NCI-H510A treated with DMSO at 0.1 percent for 48 hours (cell line): ENCODE measurements at regions not wholly inside any gene's neighbourhood (a gene's known extent, or its start where the extent isn't known, plus 50 kb on each side); places are given as distances from the start of the nearest gene placed in this dataset.
"Not testable (repeated sequence)": the region's sequence is repeated elsewhere in the genome, so short reads cannot be mapped to it uniquely, and the experiment has no call there.

Experiments used
- DNase-seq: peaks from one replicate; lab custom pipeline; 2025; lab: John Stamatoyannopoulos, UW

DNA sequence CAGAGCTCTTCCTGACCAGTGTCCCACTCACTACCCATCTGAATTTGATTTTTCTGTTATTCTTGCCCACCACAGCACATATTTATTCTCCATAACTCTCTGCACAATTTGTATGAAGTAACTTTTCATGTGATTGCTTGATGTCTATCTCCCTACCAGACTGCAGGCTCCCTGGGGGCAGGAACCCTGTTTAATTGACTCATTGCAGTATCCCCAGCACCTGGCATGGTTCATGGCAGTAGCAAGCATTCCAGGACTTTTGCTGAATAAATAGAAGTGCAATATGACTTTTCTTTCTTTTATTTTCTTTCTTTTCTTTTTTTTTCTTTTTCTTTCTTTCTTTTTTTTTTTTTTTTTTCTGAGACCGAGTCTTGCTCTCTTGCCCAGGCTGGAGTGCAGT lies 88.7 kb upstream of the XPO1 start:
- no peak for DNase-seq

DNA sequence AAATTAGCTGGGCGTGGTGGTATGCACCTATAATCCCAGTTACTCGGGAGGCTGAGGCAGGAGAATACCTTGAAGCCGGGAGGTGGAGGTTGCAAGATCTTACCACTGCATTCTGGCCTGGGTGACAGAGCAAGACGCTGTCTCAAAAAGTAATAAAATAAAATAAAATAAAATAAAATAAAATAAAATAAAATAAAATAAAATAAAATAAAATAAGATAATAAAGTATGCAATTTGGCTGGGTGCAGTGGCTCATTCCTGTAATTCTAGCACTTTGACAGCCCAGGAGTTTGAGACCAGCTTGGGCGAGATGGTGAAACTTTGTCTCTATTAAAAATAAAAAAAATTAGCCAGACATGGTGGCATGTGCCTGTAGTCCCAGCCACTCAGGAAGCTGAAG lies 85.6 kb upstream of the XPO1 start:
- no peak for DNase-seq

DNA sequence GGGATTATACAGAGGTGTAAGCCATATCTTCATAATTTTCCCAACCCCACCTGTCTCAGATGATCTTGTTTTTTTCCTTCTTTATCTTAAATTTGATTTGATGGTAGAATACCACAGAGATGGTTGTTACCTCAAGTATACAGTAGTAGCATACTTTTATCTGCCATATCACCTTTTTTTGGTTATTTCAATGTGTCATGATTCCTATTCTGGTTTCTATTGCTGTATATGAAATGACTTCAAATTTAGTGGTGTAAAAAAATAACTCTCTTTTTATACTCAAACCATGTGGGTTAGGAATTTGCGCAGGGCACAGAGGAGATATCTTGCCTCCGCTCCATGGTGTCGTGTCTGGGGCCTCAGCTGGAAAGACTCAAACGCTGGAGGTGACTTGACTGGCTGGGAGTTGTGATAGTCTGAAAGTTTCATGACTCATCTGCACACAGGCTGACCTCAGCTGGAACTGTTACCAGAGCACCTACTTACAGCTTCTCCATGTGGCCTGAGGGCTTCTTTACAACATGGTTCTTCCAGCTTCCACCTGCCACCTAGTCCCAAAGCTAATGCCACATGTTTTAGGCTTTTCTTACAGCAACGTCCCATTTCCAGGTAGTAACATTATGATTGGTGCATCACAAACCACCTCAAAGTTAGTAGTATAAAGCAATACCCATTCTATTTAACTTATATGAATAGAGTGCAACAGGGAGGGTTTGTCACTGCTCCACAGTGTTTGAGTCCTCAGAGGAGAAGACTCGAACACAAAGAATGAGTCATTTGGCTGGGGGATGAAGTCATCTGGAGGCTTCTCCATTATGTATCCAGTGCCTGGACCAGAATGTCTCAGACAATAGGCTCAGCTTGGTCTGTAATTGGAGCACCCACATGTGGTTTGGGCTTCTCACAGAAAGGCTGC lies 82.3 kb upstream of the XPO1 start:
- DNase-seq = no peak

DNA sequence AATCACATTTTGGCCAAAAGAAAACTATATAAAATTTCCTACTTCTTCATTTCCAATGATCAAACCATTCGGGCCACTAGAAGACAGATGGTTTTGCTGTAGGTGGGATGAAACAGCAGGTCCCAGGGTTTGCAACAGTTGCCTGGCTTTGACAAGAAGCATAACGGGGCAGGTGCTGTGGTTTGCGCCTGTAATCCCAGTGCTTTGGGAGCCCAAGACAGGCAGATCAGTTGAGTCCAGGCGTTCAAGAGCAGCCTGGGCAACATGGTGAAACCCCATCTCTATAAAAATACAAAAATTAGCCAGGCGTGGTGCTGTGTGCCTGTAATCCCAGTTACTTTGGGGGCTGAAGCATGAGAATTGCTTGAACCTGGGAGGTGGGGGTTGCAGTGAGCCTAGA lies 81.4 kb upstream of the XPO1 start:
- no peak for DNase-seq

DNA sequence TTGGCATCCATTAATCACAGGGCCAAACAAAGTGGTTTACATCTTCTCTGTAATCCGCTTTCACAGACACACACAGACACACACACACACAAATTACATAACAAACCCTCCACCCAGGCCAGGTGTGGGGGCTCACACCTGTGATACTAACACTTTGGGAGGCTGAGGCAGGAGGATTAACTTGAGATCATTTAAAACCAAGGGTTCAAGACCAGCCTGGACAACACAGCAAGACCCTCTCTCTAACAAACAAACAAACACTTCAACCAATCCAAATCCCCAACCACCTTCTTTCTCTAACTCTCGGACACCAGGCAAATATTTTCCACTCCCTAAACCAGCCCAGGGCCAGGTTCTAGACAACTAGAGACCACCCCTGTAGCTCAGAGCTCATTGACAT lies 79.5 kb upstream of the XPO1 start:
- no peak for DNase-seq

DNA sequence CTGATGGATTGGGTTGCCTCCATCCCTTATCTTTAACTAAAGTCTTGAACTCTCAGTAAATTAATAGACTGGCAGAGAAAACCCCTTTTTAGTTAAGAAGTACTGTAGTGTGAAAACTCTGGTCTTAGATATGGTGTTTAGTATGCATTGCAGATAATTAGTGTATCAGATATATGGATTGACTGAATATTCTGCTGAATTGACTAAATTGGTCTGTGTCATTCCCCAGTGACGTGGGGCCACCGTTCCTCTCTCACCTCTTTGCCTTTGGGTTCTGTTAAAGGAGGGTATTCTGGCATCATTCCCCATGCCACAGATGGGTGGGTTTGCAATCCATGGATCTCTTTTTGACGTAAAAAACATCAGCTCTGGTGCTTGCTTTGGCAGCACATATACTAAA lies 67.1 kb upstream of the XPO1 start:
- DNase-seq = no peak

DNA sequence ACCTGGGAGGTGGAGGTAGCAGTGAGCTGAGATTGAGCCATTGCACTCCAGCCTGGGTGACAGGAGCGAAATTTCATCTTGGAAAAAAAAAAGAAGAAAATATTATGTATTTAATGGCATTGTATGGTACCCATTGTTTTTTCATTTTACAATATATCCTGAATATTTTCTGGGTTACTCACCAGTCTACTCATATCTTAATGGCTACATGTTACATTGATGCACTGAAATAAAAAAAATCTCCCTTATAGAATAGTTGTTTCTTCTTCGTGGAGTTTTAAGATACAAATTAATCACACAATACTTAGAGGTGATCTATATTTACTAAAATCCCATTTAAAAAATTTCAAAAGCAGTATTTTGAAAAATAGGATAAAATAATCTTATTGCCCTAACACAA lies 66.3 kb upstream of the XPO1 start:
- DNase-seq = no peak

DNA sequence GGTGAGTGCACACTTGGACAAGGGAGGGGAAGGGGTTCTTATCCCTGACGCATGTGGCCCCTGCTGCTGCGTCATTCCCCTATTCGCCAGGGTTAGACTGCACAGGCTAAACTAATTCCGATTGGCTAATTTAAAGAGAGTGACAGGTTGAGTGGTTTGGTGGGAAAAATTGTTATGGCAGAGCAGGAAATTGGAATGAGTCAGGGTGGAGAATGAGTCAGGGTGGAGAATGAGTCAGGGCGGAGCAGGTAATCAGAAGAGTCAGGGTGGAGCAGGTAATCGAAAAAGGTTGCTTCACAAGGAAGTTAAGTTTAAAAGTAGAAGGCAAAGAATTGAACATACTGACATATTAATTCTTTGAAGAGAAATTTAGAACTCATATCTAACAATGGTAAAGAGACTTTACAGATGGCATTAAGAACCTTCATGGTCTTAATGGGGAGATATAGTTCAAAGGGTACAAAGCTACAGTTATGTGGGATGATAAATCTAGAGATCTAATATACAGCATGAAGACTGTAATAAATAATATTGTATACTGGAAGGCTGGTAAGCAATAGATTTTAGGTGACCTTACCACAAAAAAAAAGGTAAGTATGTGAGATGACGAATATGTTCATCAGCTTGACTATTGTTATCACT lies 60.5 kb upstream of the XPO1 start:
- DNase-seq = not testable (repeated sequence)

DNA sequence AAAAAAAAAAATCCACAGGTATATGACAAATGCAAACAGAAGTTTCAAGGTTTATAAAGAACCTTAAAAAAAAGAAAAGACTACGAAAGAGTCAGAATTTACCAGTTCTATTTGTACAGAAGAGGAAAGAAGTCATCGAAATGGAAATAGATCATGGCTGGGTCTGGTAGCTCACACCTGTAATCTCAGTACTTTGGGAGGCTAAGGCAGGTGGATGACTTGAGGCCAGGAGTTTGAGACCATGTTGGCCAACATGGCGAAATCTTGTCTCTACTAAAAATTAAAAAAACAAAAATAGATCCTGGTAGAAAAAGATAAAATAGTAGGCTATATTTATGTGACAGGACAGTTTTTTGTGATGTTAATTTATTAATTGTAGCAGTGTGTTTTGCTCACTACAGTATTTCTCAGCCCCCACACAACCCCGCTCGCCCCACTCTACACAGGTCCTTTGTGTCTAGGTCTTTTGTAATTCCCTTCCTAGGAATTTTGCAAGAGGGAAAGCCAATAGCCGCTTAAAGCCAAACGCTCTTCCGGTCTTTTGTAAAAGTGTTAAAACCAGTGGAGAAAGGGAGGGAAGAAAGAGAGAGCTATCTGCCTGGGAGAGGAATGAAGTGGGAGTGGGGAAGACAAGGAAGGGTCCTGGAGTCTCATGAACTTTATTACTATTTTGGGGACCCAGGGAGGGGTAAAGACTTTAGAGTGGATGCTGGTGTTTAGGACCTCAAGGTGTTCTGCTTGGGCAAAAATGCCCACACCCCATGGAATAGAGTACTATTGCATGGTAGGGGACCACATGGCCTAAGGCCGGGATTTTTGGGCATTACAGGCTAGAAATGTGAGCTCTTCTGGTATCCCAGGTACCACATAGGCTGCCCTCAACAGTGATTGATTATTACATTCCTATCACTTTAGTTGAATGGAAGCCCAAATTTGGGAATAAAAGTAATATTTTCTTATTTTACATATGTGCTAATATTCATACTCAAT lies 59.4 kb upstream of the XPO1 start:
- no peak for DNase-seq

DNA sequence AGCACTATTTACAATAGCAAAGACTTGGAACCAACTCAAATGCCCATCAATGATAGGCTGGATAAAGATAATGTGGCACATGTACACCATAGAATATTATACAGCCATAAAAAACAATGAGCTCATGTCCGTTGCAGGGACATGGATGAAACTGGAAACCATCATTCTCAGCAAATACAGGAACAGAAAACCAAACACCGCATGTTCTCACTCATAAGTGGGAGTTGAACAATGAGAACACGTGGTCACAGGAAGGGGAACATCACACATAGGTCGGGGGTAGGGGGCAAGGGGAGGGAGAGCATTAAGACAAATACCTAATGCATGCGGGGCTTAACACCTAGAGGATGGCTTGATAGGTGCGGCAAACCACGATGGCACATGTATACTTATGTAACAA lies 56.0 kb upstream of the XPO1 start:
- DNase-seq = not testable (repeated sequence)

DNA sequence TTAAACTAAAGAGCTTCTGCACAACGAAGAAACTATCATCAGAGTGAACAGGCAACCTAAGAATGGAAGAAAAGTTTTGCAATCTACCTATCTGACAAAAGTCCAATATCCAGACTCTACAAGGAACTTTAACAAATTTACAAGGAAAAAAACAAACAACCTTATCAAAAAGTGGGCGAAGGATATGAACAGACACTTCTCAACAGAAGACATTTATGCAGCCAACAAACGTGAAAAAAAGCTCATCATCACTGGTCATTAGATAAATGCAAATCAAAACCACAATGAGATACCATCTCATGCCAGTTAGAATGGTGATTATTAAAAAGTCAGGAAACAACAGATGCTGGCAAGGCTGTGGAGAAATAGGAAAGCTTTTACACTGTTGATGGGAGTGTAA lies 55.5 kb upstream of the XPO1 start:
- not testable (repeated sequence) for DNase-seq

DNA sequence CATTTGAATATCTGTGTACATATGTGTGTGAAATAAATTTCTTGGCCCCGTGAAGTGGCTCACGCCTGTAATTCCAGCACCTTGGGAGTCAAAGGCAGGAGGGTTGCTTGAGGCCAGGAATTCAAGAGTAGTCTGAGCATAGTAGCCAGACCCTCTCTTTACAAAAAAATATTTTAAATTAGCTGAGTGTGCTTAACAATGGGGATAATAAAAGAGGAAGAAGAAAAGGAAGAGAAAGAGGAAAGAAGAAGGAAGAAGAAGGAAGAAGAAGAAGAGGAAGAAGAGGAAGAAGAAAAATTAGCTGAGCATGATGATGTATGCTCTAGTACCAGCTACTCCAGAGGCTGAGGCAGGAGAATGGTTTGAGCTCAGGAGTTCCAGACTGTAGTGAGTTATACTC lies 52.1 kb upstream of the XPO1 start:
- DNase-seq = no peak

DNA sequence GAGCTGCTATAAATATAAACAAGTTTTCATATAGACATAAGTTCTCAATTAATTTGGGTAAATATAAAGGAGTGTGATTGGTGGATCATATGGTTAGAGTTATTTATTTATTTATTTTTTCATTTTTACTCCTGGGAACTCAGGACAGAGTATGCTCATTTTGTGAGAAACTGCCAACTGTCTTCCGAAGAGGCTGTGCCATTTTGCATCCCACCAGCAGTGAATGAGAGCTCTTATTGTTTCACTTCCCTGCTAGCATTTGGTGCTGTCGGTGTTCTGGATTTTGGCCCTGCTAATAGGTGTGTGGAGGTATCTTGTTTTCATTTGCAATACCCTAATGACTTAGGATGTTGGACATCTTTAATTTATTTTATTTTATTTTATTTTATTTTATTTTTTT lies 50.4 kb upstream of the XPO1 start:
- DNase-seq = no peak
